GM12878 (cell line): ENCODE measurements at regions not wholly inside any gene's neighbourhood (a gene's known extent, or its start where the extent isn't known, plus 50 kb on each side); places are given as distances from the start of the nearest gene placed in this dataset.

Experiments
- ATAC-seq: fragments of 200-7000 bp; cut with Tn5 transposase; 3 replicates; pipeline ENCODE4 v1.9.1; 2020; ENCODE audit warnings: mild to moderate bottlenecking, moderate library complexity
- BruUV-seq: library from RNA; stranded (reverse); fragments of 400-500 nt; replicated peaks from 2 replicates; lab custom pipeline; 2021; lab: Mats Ljungman, UMichigan
- CTCF ChIA-PET: fragments of 300-600 bp; sonication (Branson Sonifier 250); formaldehyde crosslinking; extraction: SDS; loops from one replicate; lab custom pipeline; 2021; ENCODE audit warnings: inconsistent platforms; lab: Yijun Ruan, JAX
- POLR2A ChIA-PET: fragments of 350-600 bp; formaldehyde crosslinking; extraction: SDS; loops from one replicate; lab custom pipeline; 2021; ENCODE audit warnings: inconsistent platforms; lab: Charles Lee
- RAD21 ChIA-PET: fragments of 300-600 bp; sonication (Branson Sonifier 250); formaldehyde crosslinking; loops from one replicate; lab custom pipeline; 2023; ENCODE audit warnings: antibody characterized with exemption; ENCODE audit not compliant: unreplicated experiment; lab: Charles Lee
- SMC1A ChIA-PET: fragments of 300-600 bp; sonication (Branson Sonifier 250); formaldehyde crosslinking; loops from one replicate; lab custom pipeline; 2023; ENCODE audit not compliant: unreplicated experiment, uncharacterized antibody; lab: Charles Lee
- DNase-seq: peaks from one replicate; pipeline ENCODE4 v3.0.0-alpha.2; 2011; ENCODE audit warnings: low read depth, low spot score
- FAIRE-seq: peaks from 3 replicates; lab custom pipeline; 2011; peaks lifted over from hg19 to GRCh38; lab: Jason Lieb, UNC
- H2AFZ ChIP-seq: 2 replicates; pipeline ENCODE4 v1.6.0; 2011; ENCODE audit warnings: low read depth, low read length, control low read depth; ENCODE audit not compliant: control insufficient read depth
- H3K27ac ChIP-seq: 2 replicates; pipeline ENCODE4 v1.5.1; 2011; ENCODE audit warnings: control low read depth; ENCODE audit not compliant: control insufficient read depth, insufficient read depth
- H3K27me3 ChIP-seq, 2 experiments: replicated peaks in 1 of 2; 2 replicates each; pipeline versions ENCODE4 v1.6.0 to v1.6.1; 2011; ENCODE audit warnings: low read length in 1 of 2; ENCODE audit not compliant: control insufficient read depth in 2 of 2, insufficient read depth in 2 of 2
- H3K36me3 ChIP-seq, 2 experiments: 2 replicates each; pipeline ENCODE4 v1.5.1; 2011; ENCODE audit warnings: low read length in 1 of 2; ENCODE audit not compliant: control insufficient read depth in 2 of 2, insufficient read depth in 2 of 2
- H3K4me1 ChIP-seq: 2 replicates; pipeline ENCODE4 v1.6.1; 2011; ENCODE audit warnings: mild to moderate bottlenecking, low read length, moderate library complexity, mixed read lengths; ENCODE audit not compliant: control insufficient read depth, insufficient read depth
- H3K4me2 ChIP-seq: 2 replicates; pipeline ENCODE4 v1.6.0; 2011; ENCODE audit warnings: control low read depth; ENCODE audit not compliant: control insufficient read depth, insufficient read depth
- H3K4me3 ChIP-seq: fragments of 200-600 bp; sonication (generic); 2 replicates; pipeline ENCODE4 v1.5.1; 2016
- H3K79me2 ChIP-seq: 2 replicates; pipeline ENCODE4 v1.6.0; 2011; ENCODE audit warnings: low read length; ENCODE audit not compliant: control insufficient read depth, insufficient read depth
- H3K9ac ChIP-seq: 2 replicates; pipeline ENCODE4 v1.8.0; 2011; ENCODE audit warnings: low read length, control low read depth, mixed read lengths; ENCODE audit not compliant: control insufficient read depth, insufficient read depth
- H3K9me3 ChIP-seq: replicated peaks from 3 replicates; pipeline ENCODE4 v1.5.1; 2011; ENCODE audit warnings: mild to moderate bottlenecking, low read length; ENCODE audit not compliant: control insufficient read depth, insufficient read depth
- H4K20me1 ChIP-seq: 2 replicates; pipeline ENCODE4 v1.6.0; 2011; ENCODE audit not compliant: control insufficient read depth, insufficient read depth
- CBX5 ChIP-seq: sonication (generic); IDR thresholded peaks from 2 replicates; pipeline ENCODE4 v1.6.1; 2016; ENCODE audit warnings: low read depth, moderate library complexity, mild to moderate bottlenecking, inconsistent platforms
- FOS ChIP-seq: IDR thresholded peaks from 3 replicates; pipeline ENCODE4 v1.6.1; 2011; ENCODE audit warnings: borderline replicate concordance; ENCODE audit not compliant: insufficient read length; ENCODE audit errors: extremely low read depth
- JUND ChIP-seq: IDR thresholded peaks from 2 replicates; pipeline ENCODE4 v1.6.1; 2012; ENCODE audit warnings: low read depth, mild to moderate bottlenecking, low read length, improper control_type of control experiment, moderate library complexity
- MYC ChIP-seq: IDR thresholded peaks from 2 replicates; pipeline ENCODE4 v1.6.1; 2011; ENCODE audit warnings: mild to moderate bottlenecking, low read length, moderate library complexity, inconsistent platforms; ENCODE audit not compliant: insufficient read depth, insufficient replicate concordance, insufficient read length, severe bottlenecking
- RAD21 ChIP-seq: IDR thresholded peaks from 2 replicates; pipeline ENCODE4 v1.6.1; 2011; ENCODE audit warnings: mild to moderate bottlenecking, low read depth, low read length, moderate library complexity; ENCODE audit not compliant: insufficient read depth
- SMARCA5 ChIP-seq: fragments of 450-650 bp; IDR thresholded peaks from 2 replicates; pipeline ENCODE4 v1.6.1; 2017; ENCODE audit warnings: mild to moderate bottlenecking
- ZBED1 ChIP-seq: IDR thresholded peaks from 2 replicates; pipeline ENCODE4 v1.6.1; 2016; ENCODE audit warnings: borderline replicate concordance
- WGBS: methylation state at CpG from one replicate; pipeline ENCODE4 v1.1.6; 2016; ENCODE audit warnings: low lambda C conversion rate; ENCODE audit not compliant: insufficient replicate concordance, insufficient coverage; ENCODE audit errors: missing lambda C conversion rate; 5-methylcytosine and 5-hydroxymethylcytosine counted together
- in situ Hi-C: fragments of 300-500 bp; cut with MboI; formaldehyde crosslinking; loops from 9 replicates; pipeline ENCODE4 v1.14.3; 2018; ENCODE audit warnings: mixed read lengths
- intact Hi-C: fragments of 100-400 bp; cut with micrococcal nuclease; formaldehyde crosslinking; loops from one replicate; pipeline ENCODE4 v1.14.2; 2022; ENCODE audit not compliant: unreplicated experiment
- TF ChIP-seq, protein P1 (sequence below): fragments of 450-650 bp; IDR thresholded peaks from 2 replicates; pipeline ENCODE4 v1.6.1; 2014; ENCODE audit warnings: mild to moderate bottlenecking
- TF ChIP-seq, protein P2 (sequence below): fragments of 450-650 bp; IDR thresholded peaks from 2 replicates; pipeline ENCODE4 v1.6.1; 2018; ENCODE audit warnings: borderline replicate concordance, mild to moderate bottlenecking; ENCODE audit not compliant: partially characterized antibody

DNA sequence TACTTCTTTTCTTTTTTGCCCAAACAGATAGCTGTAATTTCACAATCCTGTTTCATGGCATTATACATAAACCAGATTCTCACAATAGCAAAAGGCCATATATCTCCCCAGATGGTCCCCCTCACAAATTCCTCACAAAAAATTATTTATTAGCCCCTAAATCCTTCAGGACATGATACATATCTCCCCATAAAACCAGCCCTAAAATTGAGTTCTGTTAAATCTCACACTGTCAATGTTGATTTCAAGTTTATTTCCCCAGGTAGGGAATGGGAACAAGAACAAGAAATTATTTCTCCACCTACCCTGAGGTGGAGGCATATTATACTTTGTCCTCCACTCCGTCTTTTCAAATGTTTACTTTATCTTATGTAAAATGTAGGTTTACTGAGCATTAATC lies 163.4 kb upstream of the CHRM3 start:
- BruUV-seq: no TSS peak
- WGBS: 0% methylated on average over 1 of the region's 1 CpG

More for the DNA sequence above, 163.4 kb upstream of the CHRM3 start:
- ChIA-PET CTCF (no interaction called here), RAD21 (no interaction called here), POLR2A (no interaction called here), SMC1A (no interaction called here)
- intact Hi-C loops: no loop called here
- Histone ChIP-seq H3K4me1 (no peaks in the 10 kb centered on the region), H3K4me2 (no peak overlapping the region), H3K36me3 (no peaks in the 10 kb centered on the region), H3K9ac (no peak overlapping the region), H3K4me3 (no peak overlapping the region), H4K20me1 (no peaks in the 10 kb centered on the region), H3K79me2 (no peaks in the 10 kb centered on the region), H2AFZ (no peak overlapping the region), H3K27me3 (no peaks in the 10 kb centered on the region), H3K9me3 (no peaks in the 10 kb centered on the region; the same call in 2 of the 3 replicates), H3K27ac (no peak overlapping the region)
- TF ChIP-seq FOS (no peak), JUND (no peak), SMARCA5 (no peak), RAD21 (no peak), ZBED1 (no peak), CBX5 (no peak), MYC (no peak)
- TF ChIP-seq, protein P1, sequence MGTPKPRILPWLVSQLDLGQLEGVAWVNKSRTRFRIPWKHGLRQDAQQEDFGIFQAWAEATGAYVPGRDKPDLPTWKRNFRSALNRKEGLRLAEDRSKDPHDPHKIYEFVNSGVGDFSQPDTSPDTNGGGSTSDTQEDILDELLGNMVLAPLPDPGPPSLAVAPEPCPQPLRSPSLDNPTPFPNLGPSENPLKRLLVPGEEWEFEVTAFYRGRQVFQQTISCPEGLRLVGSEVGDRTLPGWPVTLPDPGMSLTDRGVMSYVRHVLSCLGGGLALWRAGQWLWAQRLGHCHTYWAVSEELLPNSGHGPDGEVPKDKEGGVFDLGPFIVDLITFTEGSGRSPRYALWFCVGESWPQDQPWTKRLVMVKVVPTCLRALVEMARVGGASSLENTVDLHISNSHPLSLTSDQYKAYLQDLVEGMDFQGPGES: no peak
- TF ChIP-seq, protein P2, sequence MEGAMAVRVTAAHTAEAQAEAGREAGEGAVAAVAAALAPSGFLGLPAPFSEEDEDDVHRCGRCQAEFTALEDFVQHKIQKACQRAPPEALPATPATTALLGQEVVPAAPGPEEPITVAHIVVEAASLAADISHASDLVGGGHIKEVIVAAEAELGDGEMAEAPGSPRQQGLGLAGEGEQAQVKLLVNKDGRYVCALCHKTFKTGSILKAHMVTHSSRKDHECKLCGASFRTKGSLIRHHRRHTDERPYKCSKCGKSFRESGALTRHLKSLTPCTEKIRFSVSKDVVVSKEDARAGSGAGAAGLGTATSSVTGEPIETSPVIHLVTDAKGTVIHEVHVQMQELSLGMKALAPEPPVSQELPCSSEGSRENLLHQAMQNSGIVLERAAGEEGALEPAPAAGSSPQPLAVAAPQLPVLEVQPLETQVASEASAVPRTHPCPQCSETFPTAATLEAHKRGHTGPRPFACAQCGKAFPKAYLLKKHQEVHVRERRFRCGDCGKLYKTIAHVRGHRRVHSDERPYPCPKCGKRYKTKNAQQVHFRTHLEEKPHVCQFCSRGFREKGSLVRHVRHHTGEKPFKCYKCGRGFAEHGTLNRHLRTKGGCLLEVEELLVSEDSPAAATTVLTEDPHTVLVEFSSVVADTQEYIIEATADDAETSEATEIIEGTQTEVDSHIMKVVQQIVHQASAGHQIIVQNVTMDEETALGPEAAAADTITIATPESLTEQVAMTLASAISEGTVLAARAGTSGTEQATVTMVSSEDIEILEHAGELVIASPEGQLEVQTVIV: no peak
- FAIRE-seq (no peak), ATAC-seq (no peak), DNase-seq (no peak)
- in situ Hi-C loops: no loop called here
